ENCODE measurements at regions not wholly inside any gene's neighbourhood (a gene's known extent, or its start where the extent isn't known, plus 50 kb on each side); places are given as distances from the start of the nearest gene placed in this dataset.
"Not testable (repeated sequence)": the region's sequence is repeated elsewhere in the genome, so short reads cannot be mapped to it uniquely, and the experiment has no call there.

- FAIRE-seq (no peak), DNase-seq (ENCODE audit: low spot score in 2 of 2) (no peak)
These were observed 68.1 kb upstream of the DCD start for GRCh38 chr12:54716261-54716660.

GRCh38 chr12:54713876-54714275 is 65.7 kb upstream of the DCD start:
- not testable (repeated sequence) for FAIRE-seq; DNase-seq (ENCODE audit: low spot score in 2 of 2)

GRCh38 chr12:54711669-54712068 is 63.5 kb upstream of the DCD start:
- DNase-seq (ENCODE audit: low spot score in 2 of 2) = no peak
- no peak for FAIRE-seq

GRCh38 chr12:54708826-54709225 is 60.7 kb upstream of the DCD start:
- FAIRE-seq (no peak), DNase-seq (ENCODE audit: low spot score in 2 of 2) (no peak)

- DNase-seq (ENCODE audit: low spot score in 2 of 2) = no peak
- FAIRE-seq = no peak
These were observed 56.0 kb upstream of the DCD start for GRCh38 chr12:54704202-54704601.

- FAIRE-seq (peak; percentile 84), DNase-seq (ENCODE audit: low spot score in 2 of 2) (peak; percentile 6 to 31)
These were observed 53.9 kb upstream of the DCD start for GRCh38 chr12:54701940-54702592.

GRCh38 chr12:54700849-54701248 is 52.7 kb upstream of the DCD start:
- FAIRE-seq = no peak
- no peak for DNase-seq (ENCODE audit: low spot score in 2 of 2)

- DNase-seq (ENCODE audit: low spot score in 2 of 2) (no peak), FAIRE-seq (no peak)
These were observed 52.1 kb upstream of the DCD start for GRCh38 chr12:54700301-54700700.
